ENCODE measurements at regions not wholly inside any gene's neighbourhood (a gene's known extent, or its start where the extent isn't known, plus 50 kb on each side); places are given as distances from the start of the nearest gene placed in this dataset.

DNA sequence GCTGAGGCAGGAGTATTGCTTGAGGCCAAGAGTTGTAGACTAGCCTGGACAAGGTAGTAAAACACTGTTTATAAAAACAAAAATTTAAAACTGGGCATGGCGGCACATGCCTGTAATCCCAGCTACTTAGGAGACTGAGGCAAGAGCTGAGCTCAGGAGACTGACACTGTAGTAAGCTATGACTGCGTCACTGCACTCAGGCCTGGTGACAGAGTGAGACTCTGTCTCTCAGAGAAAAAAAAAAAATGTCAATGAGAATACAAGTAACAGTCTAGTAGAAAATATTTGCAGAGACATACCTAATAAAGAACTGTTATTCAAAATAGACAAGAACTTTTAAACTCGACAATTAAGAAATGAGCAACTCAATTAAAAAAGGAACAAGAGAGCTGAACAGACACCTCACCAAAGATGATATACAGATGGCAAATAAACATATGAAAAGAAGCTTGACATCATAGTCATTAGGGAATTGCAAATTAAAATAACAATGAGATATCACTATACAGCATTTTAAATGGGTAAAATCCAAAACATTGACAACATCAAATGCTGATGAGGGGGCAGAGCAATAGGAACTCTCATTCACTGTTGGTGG lies 624.3 kb upstream of the ZEB2 start:
- DNase-seq, result no peak
- Histone ChIP-seq H3K27ac (ENCODE audit: low read depth in 2 of 2, low read length in 2 of 2) (no peak overlapping the region), H3K9ac (ENCODE audit: low read length in 3 of 3) (no peak overlapping the region), H3K36me3 (ENCODE audit: control insufficient read depth in 2 of 3, insufficient read depth in 3 of 3, low read length in 3 of 3) (no peaks in the 10 kb centered on the region), H3K27me3 (ENCODE audit: control insufficient read depth, insufficient read depth, low read length) (no peaks in the 10 kb centered on the region), H3K9me3 (ENCODE audit: control insufficient read depth in 2 of 3, insufficient read depth in 1 of 3, low read length in 3 of 3) (peaks cover 0 to 3% (median 0%) of the 10 kb centered on the region in 3 donors), H3K4me3 (ENCODE audit: low read length in 3 of 3) (no peak overlapping the region), H3K4me1 (ENCODE audit: control insufficient read depth in 2 of 3, insufficient read depth in 2 of 3, low read depth in 1 of 3, low read length in 3 of 3) (no peaks in the 10 kb centered on the region)
- intact Hi-C loops (cut with DNase I), result no loop called here
- TF ChIP-seq, protein P1, sequence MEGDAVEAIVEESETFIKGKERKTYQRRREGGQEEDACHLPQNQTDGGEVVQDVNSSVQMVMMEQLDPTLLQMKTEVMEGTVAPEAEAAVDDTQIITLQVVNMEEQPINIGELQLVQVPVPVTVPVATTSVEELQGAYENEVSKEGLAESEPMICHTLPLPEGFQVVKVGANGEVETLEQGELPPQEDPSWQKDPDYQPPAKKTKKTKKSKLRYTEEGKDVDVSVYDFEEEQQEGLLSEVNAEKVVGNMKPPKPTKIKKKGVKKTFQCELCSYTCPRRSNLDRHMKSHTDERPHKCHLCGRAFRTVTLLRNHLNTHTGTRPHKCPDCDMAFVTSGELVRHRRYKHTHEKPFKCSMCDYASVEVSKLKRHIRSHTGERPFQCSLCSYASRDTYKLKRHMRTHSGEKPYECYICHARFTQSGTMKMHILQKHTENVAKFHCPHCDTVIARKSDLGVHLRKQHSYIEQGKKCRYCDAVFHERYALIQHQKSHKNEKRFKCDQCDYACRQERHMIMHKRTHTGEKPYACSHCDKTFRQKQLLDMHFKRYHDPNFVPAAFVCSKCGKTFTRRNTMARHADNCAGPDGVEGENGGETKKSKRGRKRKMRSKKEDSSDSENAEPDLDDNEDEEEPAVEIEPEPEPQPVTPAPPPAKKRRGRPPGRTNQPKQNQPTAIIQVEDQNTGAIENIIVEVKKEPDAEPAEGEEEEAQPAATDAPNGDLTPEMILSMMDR (IDR thresholded peaks at IDR 0.05; ENCODE audit: borderline replicate concordance, extremely low read depth, insufficient read depth), result no peak
- no peak for FAIRE-seq

DNA sequence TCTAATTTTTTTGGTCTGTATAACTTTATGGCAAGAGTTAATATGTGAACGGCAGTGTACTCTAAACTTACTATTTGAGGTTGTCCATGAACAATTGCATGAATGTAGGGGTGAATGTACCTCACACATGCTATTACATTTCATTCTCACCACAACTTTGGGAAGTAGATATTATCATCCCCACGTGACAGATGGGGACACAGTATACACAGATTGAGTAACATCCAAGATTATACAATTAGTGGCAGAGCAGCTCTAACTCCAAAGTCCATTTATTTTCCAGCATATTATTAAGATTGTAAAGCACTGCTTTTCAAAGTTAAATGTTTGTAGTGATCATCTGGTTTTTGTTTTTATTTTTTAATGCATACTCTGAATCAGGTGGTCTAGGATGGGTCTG lies 622.1 kb upstream of the ZEB2 start:
- H3K9me3 ChIP-seq (ENCODE audit: control insufficient read depth in 2 of 3, insufficient read depth in 1 of 3, low read length in 3 of 3), result no peaks in the 10 kb centered on the region
- no peak overlapping the region for H3K27ac ChIP-seq (ENCODE audit: low read depth in 2 of 2, low read length in 2 of 2)
- DNase-seq (no peak), FAIRE-seq (no peak)
- no peaks in the 10 kb centered on the region for H3K27me3 ChIP-seq (ENCODE audit: control insufficient read depth, insufficient read depth, low read length)
- no peaks in the 10 kb centered on the region for H3K4me1 ChIP-seq (ENCODE audit: control insufficient read depth in 2 of 3, insufficient read depth in 2 of 3, low read depth in 1 of 3, low read length in 3 of 3)
- intact Hi-C loops (cut with DNase I), result no loop called here
- TF ChIP-seq, protein P1 (IDR thresholded peaks at IDR 0.05; ENCODE audit: borderline replicate concordance, extremely low read depth, insufficient read depth), result no peak
- no peak overlapping the region for H3K4me3 ChIP-seq (ENCODE audit: low read length in 3 of 3)
- H3K9ac ChIP-seq (ENCODE audit: low read length in 3 of 3), result no peak overlapping the region
- H3K36me3 ChIP-seq (ENCODE audit: control insufficient read depth in 2 of 3, insufficient read depth in 3 of 3, low read length in 3 of 3), result no peaks in the 10 kb centered on the region

DNA sequence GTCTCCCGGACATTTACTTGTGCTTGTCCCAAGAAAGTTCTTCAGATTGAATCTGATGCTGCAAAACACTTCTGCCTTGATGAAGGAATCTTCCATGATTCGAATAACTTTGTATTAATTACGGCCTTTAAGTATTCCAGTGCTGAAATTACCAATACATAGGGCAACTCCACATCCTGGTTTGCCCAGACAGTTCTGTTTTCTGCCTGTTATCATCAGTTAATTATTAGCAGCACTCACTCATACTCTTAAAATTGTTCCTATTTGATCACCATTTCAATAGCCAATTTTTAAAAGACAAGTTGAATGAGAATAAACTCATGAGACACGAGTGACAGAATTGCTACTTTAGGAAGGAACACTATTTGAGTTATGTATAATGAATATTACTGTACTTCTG lies 620.7 kb upstream of the ZEB2 start:
- FAIRE-seq (no peak), DNase-seq (no peak)
- Histone ChIP-seq H3K4me1 (ENCODE audit: control insufficient read depth in 2 of 3, insufficient read depth in 2 of 3, low read depth in 1 of 3, low read length in 3 of 3) (no peaks in the 10 kb centered on the region), H3K9me3 (ENCODE audit: control insufficient read depth in 2 of 3, insufficient read depth in 1 of 3, low read length in 3 of 3) (no peaks in the 10 kb centered on the region), H3K27me3 (ENCODE audit: control insufficient read depth, insufficient read depth, low read length) (no peaks in the 10 kb centered on the region), H3K27ac (ENCODE audit: low read depth in 2 of 2, low read length in 2 of 2) (no peak overlapping the region), H3K4me3 (ENCODE audit: low read length in 3 of 3) (no peak overlapping the region), H3K36me3 (ENCODE audit: control insufficient read depth in 2 of 3, insufficient read depth in 3 of 3, low read length in 3 of 3) (no peaks in the 10 kb centered on the region), H3K9ac (ENCODE audit: low read length in 3 of 3) (no peak overlapping the region)
- TF ChIP-seq, protein P1 (IDR thresholded peaks at IDR 0.05; ENCODE audit: borderline replicate concordance, extremely low read depth, insufficient read depth), result no peak
- intact Hi-C loops (cut with DNase I), result no loop called here

DNA sequence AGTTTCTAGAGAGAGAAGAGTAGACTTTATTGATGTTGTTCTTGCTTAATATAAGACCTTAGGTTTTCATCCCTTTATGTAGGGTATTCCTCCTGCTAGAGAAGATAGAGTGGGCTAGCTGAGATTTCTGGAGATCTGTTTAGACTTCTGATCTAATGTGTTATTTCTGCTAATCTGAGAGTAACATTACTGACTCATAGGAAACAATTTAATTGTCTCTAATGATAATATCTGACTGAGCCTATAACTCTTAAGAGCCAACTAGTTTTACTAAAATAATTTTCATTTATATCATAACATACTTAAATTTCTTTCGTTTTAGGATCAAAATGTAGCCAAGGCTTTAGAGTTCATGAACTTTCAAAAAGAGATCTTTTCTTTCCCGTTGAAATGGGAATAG lies 618.7 kb upstream of the ZEB2 start:
- no peak for DNase-seq
- H3K36me3 ChIP-seq (ENCODE audit: control insufficient read depth in 2 of 3, insufficient read depth in 3 of 3, low read length in 3 of 3), result no peaks in the 10 kb centered on the region
- intact Hi-C loops (cut with DNase I), result no loop called here
- no peak overlapping the region for H3K9ac ChIP-seq (ENCODE audit: low read length in 3 of 3)
- H3K4me1 ChIP-seq (ENCODE audit: control insufficient read depth in 2 of 3, insufficient read depth in 2 of 3, low read depth in 1 of 3, low read length in 3 of 3), result no peaks in the 10 kb centered on the region
- no peaks in the 10 kb centered on the region for H3K27me3 ChIP-seq (ENCODE audit: control insufficient read depth, insufficient read depth, low read length)
- no peak overlapping the region for H3K4me3 ChIP-seq (ENCODE audit: low read length in 3 of 3)
- TF ChIP-seq, protein P1 (IDR thresholded peaks at IDR 0.05; ENCODE audit: borderline replicate concordance, extremely low read depth, insufficient read depth), result no peak
- H3K27ac ChIP-seq (ENCODE audit: low read depth in 2 of 2, low read length in 2 of 2), result no peak overlapping the region
- FAIRE-seq, result no peak
- no peaks in the 10 kb centered on the region for H3K9me3 ChIP-seq (ENCODE audit: control insufficient read depth in 2 of 3, insufficient read depth in 1 of 3, low read length in 3 of 3)

Data from kidney (tissue), 13 donors.